ENCODE measurements at regions not wholly inside any gene's neighbourhood (a gene's known extent, or its start where the extent isn't known, plus 50 kb on each side); places are given as distances from the start of the nearest gene placed in this dataset.
A peak's percentile ranks its signal among the peaks of the same experiment; 100 is the strongest.

- no peaks in the 10 kb centered on the region for H3K36me3 ChIP-seq
- no peaks in the 10 kb centered on the region for H4K20me1 ChIP-seq (ENCODE audit: low read depth)
- H3K4me1 ChIP-seq: peaks cover 24% of the 10 kb centered on the region
- H3F3A ChIP-seq (ENCODE audit: low read depth): peaks cover 27% of the 10 kb centered on the region
- TF ChIP-seq EZH2 (IDR thresholded peaks at IDR 0.05) (no peak), CTCF (IDR thresholded peaks at IDR 0.05) (no peak), EZH2phosphoT487 (IDR thresholded peaks at IDR 0.05) (no peak)
- H3K79me2 ChIP-seq (ENCODE audit: low read depth): no peaks in the 10 kb centered on the region
- Mint-ChIP-seq H3K36me3 (no peaks in the 10 kb centered on the region), H3K4me1 (peaks cover 19% of the 10 kb centered on the region), H3K9me3 (no peaks in the 10 kb centered on the region), H3K27me3 (ENCODE audit: insufficient read depth, low read depth) (no peaks in the 10 kb centered on the region), H3K27ac (peak overlapping the region; percentile 34), H3K4me3 (no peak overlapping the region)
- peak; percentile 79 for DNase-seq (ENCODE audit: low spot score)
- H3K9me3 ChIP-seq (ENCODE audit: low read depth): no peaks in the 10 kb centered on the region
- no peak overlapping the region for H3K9ac ChIP-seq
- no peaks in the 10 kb centered on the region for H3K27me3 ChIP-seq
- peak overlapping the region; percentile 63 for H3K4me2 ChIP-seq
- H3K27ac ChIP-seq: peak overlapping the region; percentile 91
- no peak overlapping the region for H2AFZ ChIP-seq (replicated peaks)
- H3K4me3 ChIP-seq: no peak overlapping the region
Measured at GRCh38 chr1:219555031-219555692, 57.7 kb downstream of the ZC3H11B start.

- Histone ChIP-seq H3K4me1 (peaks cover 24% of the 10 kb centered on the region), H2AFZ (replicated peaks) (no peak overlapping the region), H3F3A (ENCODE audit: low read depth) (peaks cover 27% of the 10 kb centered on the region), H3K36me3 (no peaks in the 10 kb centered on the region), H4K20me1 (ENCODE audit: low read depth) (no peaks in the 10 kb centered on the region), H3K79me2 (ENCODE audit: low read depth) (no peaks in the 10 kb centered on the region), H3K9me3 (ENCODE audit: low read depth) (no peaks in the 10 kb centered on the region), H3K9ac (no peak overlapping the region), H3K4me2 (no peak overlapping the region), H3K4me3 (no peak overlapping the region), H3K27ac (no peak overlapping the region), H3K27me3 (no peaks in the 10 kb centered on the region)
- H3K4me3 Mint-ChIP-seq: no peak overlapping the region
- no peaks in the 10 kb centered on the region for H3K36me3 Mint-ChIP-seq
- no peak overlapping the region for H3K27ac Mint-ChIP-seq
- DNase-seq (ENCODE audit: low spot score): no peak
- no peaks in the 10 kb centered on the region for H3K9me3 Mint-ChIP-seq
- no peaks in the 10 kb centered on the region for H3K27me3 Mint-ChIP-seq (ENCODE audit: insufficient read depth, low read depth)
- peaks cover 19% of the 10 kb centered on the region for H3K4me1 Mint-ChIP-seq
- no peak for TF ChIP-seq EZH2phosphoT487 (IDR thresholded peaks at IDR 0.05)
Measured at GRCh38 chr1:219553934-219554502, 58.9 kb downstream of the ZC3H11B start.

GRCh38 chr1:219550201-219550600 lies 62.7 kb downstream of the ZC3H11B start:
- Histone ChIP-seq H4K20me1 (ENCODE audit: low read depth) (no peaks in the 10 kb centered on the region), H2AFZ (replicated peaks) (no peak overlapping the region), H3K4me3 (no peak overlapping the region), H3K36me3 (peaks cover 3% of the 10 kb centered on the region), H3K9ac (no peak overlapping the region), H3K4me2 (no peak overlapping the region), H3F3A (ENCODE audit: low read depth) (peaks cover 18% of the 10 kb centered on the region), H3K79me2 (ENCODE audit: low read depth) (no peaks in the 10 kb centered on the region), H3K9me3 (ENCODE audit: low read depth) (no peaks in the 10 kb centered on the region), H3K4me1 (peaks cover 13% of the 10 kb centered on the region), H3K27ac (no peak overlapping the region), H3K27me3 (no peaks in the 10 kb centered on the region)
- H3K4me3 Mint-ChIP-seq: no peak overlapping the region
- H3K27me3 Mint-ChIP-seq (ENCODE audit: insufficient read depth, low read depth): no peaks in the 10 kb centered on the region
- no peak overlapping the region for H3K27ac Mint-ChIP-seq
- H3K4me1 Mint-ChIP-seq: peaks cover 7% of the 10 kb centered on the region
- no peak for TF ChIP-seq CTCF (IDR thresholded peaks at IDR 0.05)
- no peak for TF ChIP-seq EZH2phosphoT487 (IDR thresholded peaks at IDR 0.05)
- no peak for TF ChIP-seq EZH2 (IDR thresholded peaks at IDR 0.05)
- H3K9me3 Mint-ChIP-seq: peaks cover 3% of the 10 kb centered on the region
- no peaks in the 10 kb centered on the region for H3K36me3 Mint-ChIP-seq
- DNase-seq (ENCODE audit: low spot score): no peak

- no peak for DNase-seq (ENCODE audit: low spot score)
- Histone ChIP-seq H3K36me3 (peaks cover 3% of the 10 kb centered on the region), H3K27me3 (no peaks in the 10 kb centered on the region), H3K9ac (no peak overlapping the region), H3K4me2 (no peak overlapping the region), H3K27ac (no peak overlapping the region), H3F3A (ENCODE audit: low read depth) (peaks cover 13% of the 10 kb centered on the region), H4K20me1 (ENCODE audit: low read depth) (no peaks in the 10 kb centered on the region), H3K4me1 (peaks cover 9% of the 10 kb centered on the region), H3K4me3 (no peak overlapping the region), H2AFZ (replicated peaks) (no peak overlapping the region), H3K79me2 (ENCODE audit: low read depth) (no peaks in the 10 kb centered on the region), H3K9me3 (ENCODE audit: low read depth) (no peaks in the 10 kb centered on the region)
- peaks cover 5% of the 10 kb centered on the region for H3K4me1 Mint-ChIP-seq
- H3K27me3 Mint-ChIP-seq (ENCODE audit: insufficient read depth, low read depth): peaks cover under 1% of the 10 kb centered on the region
- TF ChIP-seq CTCF (IDR thresholded peaks at IDR 0.05) (no peak), EZH2 (IDR thresholded peaks at IDR 0.05) (no peak), EZH2phosphoT487 (IDR thresholded peaks at IDR 0.05) (no peak)
- no peak overlapping the region for H3K4me3 Mint-ChIP-seq
- peaks cover 4% of the 10 kb centered on the region for H3K36me3 Mint-ChIP-seq
- peaks cover 8% of the 10 kb centered on the region for H3K9me3 Mint-ChIP-seq
- H3K27ac Mint-ChIP-seq: no peak overlapping the region
Measured at GRCh38 chr1:219549215-219549614, 63.7 kb downstream of the ZC3H11B start.

Measured in neural progenitor cell (in vitro differentiated cells).